ENCODE measurements at regions not wholly inside any gene's neighbourhood (a gene's known extent, or its start where the extent isn't known, plus 50 kb on each side); places are given as distances from the start of the nearest gene placed in this dataset.

DNA sequence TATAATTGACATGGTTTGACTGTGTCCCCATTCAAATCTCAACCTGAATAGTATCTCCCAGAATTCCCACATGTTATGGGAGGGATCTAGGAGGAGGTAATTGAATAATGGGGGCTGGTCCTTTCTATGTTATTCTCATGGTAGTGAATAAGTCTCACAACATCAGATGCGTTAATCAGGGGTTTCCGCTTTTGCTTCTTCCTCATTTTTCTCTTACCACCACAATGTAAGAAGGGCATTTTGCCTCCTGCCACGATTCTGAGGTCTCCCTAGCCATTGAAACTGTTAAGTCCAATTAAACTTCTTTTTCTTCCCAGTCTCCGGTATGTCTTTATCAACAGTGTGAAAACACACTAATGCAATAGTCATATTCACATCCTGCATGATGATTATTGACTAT, 1073.3 kb upstream of the CDH2 start:
- intact Hi-C loops (cut with micrococcal nuclease), result no loop called here
- no peaks in the 10 kb centered on the region for H3K9me3 Mint-ChIP-seq (ENCODE audit: unreplicated experiment)
- no peak for TF ChIP-seq CTCF (IDR thresholded peaks at IDR 0.05; ENCODE audit: unreplicated experiment)
- H3K36me3 Mint-ChIP-seq (ENCODE audit: insufficient read depth, unreplicated experiment), result no peaks in the 10 kb centered on the region
- no peak for DNase-seq (ENCODE audit: unreplicated experiment)
- no peaks in the 10 kb centered on the region for H3K4me1 Mint-ChIP-seq (ENCODE audit: insufficient read depth, unreplicated experiment)
- ChIA-PET POLR2A (no interaction called here), CTCF (no interaction called here)
- no peak overlapping the region for H3K27ac Mint-ChIP-seq (ENCODE audit: low read depth, unreplicated experiment)
- BruUV-seq (replicated peaks), result no TSS peak
- H3K27me3 Mint-ChIP-seq (ENCODE audit: insufficient read depth, unreplicated experiment), result no peaks in the 10 kb centered on the region
- H3K4me3 Mint-ChIP-seq (ENCODE audit: unreplicated experiment), result no peak overlapping the region

DNA sequence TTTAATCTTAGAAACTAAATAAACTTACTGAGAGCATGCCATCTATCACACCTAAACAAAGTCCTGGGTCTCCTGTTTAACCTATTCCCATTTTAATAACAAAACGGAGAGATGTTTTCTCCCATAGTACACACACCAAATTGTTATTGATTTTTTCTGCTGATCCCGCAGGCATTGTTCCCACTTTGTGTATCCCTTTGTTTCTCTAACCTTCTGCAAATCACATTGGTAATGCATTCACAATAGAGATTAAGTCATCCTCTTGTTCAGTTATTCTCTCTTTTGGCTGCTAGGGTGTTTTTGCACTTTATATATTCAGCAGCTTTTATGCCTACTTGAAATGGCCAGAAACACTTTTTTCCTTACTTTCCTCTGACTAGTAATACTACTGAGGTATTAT, 1071.9 kb upstream of the CDH2 start:
- BruUV-seq (replicated peaks), result no TSS peak
- ChIA-PET CTCF (no interaction called here), POLR2A (interaction anchor here (0.6 kb wide), 1 partner anchor 39 kb away, joined by 3 read pairs; no protein-coding TSS in a partner anchor)
- no peak overlapping the region for H3K27ac Mint-ChIP-seq (ENCODE audit: low read depth, unreplicated experiment)
- no peaks in the 10 kb centered on the region for H3K9me3 Mint-ChIP-seq (ENCODE audit: unreplicated experiment)
- no peak for DNase-seq (ENCODE audit: unreplicated experiment)
- no peak for TF ChIP-seq CTCF (IDR thresholded peaks at IDR 0.05; ENCODE audit: unreplicated experiment)
- no peaks in the 10 kb centered on the region for H3K4me1 Mint-ChIP-seq (ENCODE audit: insufficient read depth, unreplicated experiment)
- no peak overlapping the region for H3K4me3 Mint-ChIP-seq (ENCODE audit: unreplicated experiment)
- no peaks in the 10 kb centered on the region for H3K36me3 Mint-ChIP-seq (ENCODE audit: insufficient read depth, unreplicated experiment)
- intact Hi-C loops (cut with micrococcal nuclease), result no loop called here
- no peaks in the 10 kb centered on the region for H3K27me3 Mint-ChIP-seq (ENCODE audit: insufficient read depth, unreplicated experiment)

DNA sequence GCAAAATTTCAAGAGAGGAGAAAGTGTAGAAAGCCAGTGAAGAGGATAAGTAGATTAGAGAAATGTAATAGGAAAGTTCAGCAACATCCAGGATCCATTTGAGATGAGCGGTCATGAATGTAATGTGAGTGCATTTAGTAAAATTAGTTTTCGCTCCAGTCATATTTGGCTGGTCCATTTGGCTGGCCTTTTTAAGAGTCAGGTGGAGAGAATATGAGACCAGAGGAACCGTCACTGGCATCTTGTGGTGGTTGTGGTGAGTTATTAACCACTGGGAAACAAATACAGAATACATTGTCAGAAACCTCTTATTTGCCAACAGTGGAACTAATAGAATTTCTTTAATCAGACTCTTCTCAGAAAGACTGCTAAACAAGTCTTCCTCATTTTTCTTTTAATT, 1064.3 kb upstream of the CDH2 start:
- POLR2A ChIA-PET, result no interaction called here
- no peak for TF ChIP-seq CTCF (IDR thresholded peaks at IDR 0.05; ENCODE audit: unreplicated experiment)
- H3K27me3 Mint-ChIP-seq (ENCODE audit: insufficient read depth, unreplicated experiment), result no peaks in the 10 kb centered on the region
- no peaks in the 10 kb centered on the region for H3K9me3 Mint-ChIP-seq (ENCODE audit: unreplicated experiment)
- intact Hi-C loops (cut with micrococcal nuclease), result no loop called here
- H3K27ac Mint-ChIP-seq (ENCODE audit: low read depth, unreplicated experiment), result no peak overlapping the region
- no peaks in the 10 kb centered on the region for H3K36me3 Mint-ChIP-seq (ENCODE audit: insufficient read depth, unreplicated experiment)
- no peaks in the 10 kb centered on the region for H3K4me1 Mint-ChIP-seq (ENCODE audit: insufficient read depth, unreplicated experiment)
- CTCF ChIA-PET, result no interaction called here
- H3K4me3 Mint-ChIP-seq (ENCODE audit: unreplicated experiment), result no peak overlapping the region
- no peak for DNase-seq (ENCODE audit: unreplicated experiment)
- no TSS peak for BruUV-seq (replicated peaks)

DNA sequence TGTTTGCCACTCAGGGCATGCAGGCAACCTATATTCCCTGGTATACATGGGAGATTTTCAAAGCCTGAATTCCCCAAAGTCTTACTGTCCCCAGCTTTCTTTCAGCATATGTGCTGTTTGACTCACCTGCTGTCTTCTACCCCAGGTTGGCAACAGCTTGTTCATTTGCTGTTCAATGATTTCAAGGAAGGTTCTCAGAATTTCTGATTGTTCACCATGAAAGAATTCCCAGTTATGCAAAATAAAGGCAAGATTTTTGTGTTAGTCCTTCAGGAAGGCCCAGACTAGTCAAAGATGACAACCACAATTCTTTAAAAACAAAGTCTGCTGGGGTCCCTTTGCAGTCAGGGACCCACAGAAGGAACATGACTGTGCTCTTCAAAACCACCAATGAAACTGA, 1057.8 kb upstream of the CDH2 start:
- no peaks in the 10 kb centered on the region for H3K9me3 Mint-ChIP-seq (ENCODE audit: unreplicated experiment)
- ChIA-PET CTCF (no interaction called here), POLR2A (no interaction called here)
- H3K4me3 Mint-ChIP-seq (ENCODE audit: unreplicated experiment), result no peak overlapping the region
- H3K27me3 Mint-ChIP-seq (ENCODE audit: insufficient read depth, unreplicated experiment), result no peaks in the 10 kb centered on the region
- no peaks in the 10 kb centered on the region for H3K36me3 Mint-ChIP-seq (ENCODE audit: insufficient read depth, unreplicated experiment)
- no peaks in the 10 kb centered on the region for H3K4me1 Mint-ChIP-seq (ENCODE audit: insufficient read depth, unreplicated experiment)
- BruUV-seq (replicated peaks), result no TSS peak
- no peak for DNase-seq (ENCODE audit: unreplicated experiment)
- no peak overlapping the region for H3K27ac Mint-ChIP-seq (ENCODE audit: low read depth, unreplicated experiment)
- intact Hi-C loops (cut with micrococcal nuclease), result no loop called here
- TF ChIP-seq CTCF (IDR thresholded peaks at IDR 0.05; ENCODE audit: unreplicated experiment), result no peak

All from MCF 10A (cell line).